Parathyroid adenoma (tissue), 2 donors: ENCODE measurements at regions not wholly inside any gene's neighbourhood (a gene's known extent, or its start where the extent isn't known, plus 50 kb on each side); places are given as distances from the start of the nearest gene placed in this dataset.

Experiments used
- H2AFZ ChIP-seq: fragments of 300-600 bp; sonication (generic); one replicate; pipeline ENCODE4 v1.7.0; 2017; ENCODE audit warnings: antibody characterized with exemption, mild to moderate bottlenecking
- H3K27ac ChIP-seq: fragments of 300-600 bp; sonication (generic); one replicate; pipeline ENCODE4 v1.7.0; 2017
- H3K27me3 ChIP-seq: fragments of 300-600 bp; sonication (generic); one replicate; pipeline ENCODE4 v1.7.0; 2017; ENCODE audit warnings: low read length; ENCODE audit not compliant: control insufficient read depth, insufficient read depth
- H3K36me3 ChIP-seq: fragments of 300-600 bp; sonication (generic); one replicate; pipeline ENCODE4 v1.7.0; 2017; ENCODE audit warnings: low read length; ENCODE audit not compliant: control insufficient read depth, insufficient read depth
- H3K4me1 ChIP-seq: fragments of 300-600 bp; sonication (generic); one replicate; pipeline ENCODE4 v1.7.0; 2017; ENCODE audit warnings: control low read depth
- H3K4me2 ChIP-seq: fragments of 300-600 bp; sonication (generic); one replicate; pipeline ENCODE4 v1.7.0; 2017; ENCODE audit warnings: low read length
- H3K4me3 ChIP-seq: fragments of 300-600 bp; sonication (generic); one replicate; pipeline ENCODE4 v1.7.0; 2017; ENCODE audit warnings: low read depth, low read length
- H3K79me2 ChIP-seq: fragments of 300-600 bp; sonication (generic); one replicate; pipeline ENCODE4 v1.7.0; 2017; ENCODE audit warnings: control low read depth
- H3K9ac ChIP-seq: fragments of 300-600 bp; sonication (generic); one replicate; pipeline ENCODE4 v1.7.0; 2017; ENCODE audit warnings: mild to moderate bottlenecking
- H3K9me3 ChIP-seq: fragments of 300-600 bp; sonication (generic); one replicate; pipeline ENCODE4 v1.7.0; 2017; ENCODE audit warnings: low read length; ENCODE audit not compliant: control insufficient read depth
- CTCF ChIP-seq: fragments of 300-600 bp; sonication (generic); IDR thresholded peaks from one replicate; pipeline ENCODE4 v1.7.0; 2017; ENCODE audit warnings: antibody characterized with exemption, mild to moderate bottlenecking
- donor health status: primary hyperparathyroidism.

GRCh38 chr10:108567899-108568752 is 1355.2 kb downstream of the XPNPEP1 start:
- no peaks in the 10 kb centered on the region for H3K79me2 ChIP-seq
- H3K4me3 ChIP-seq = no peak overlapping the region
- no peak for TF ChIP-seq CTCF
- no peaks in the 10 kb centered on the region for H3K36me3 ChIP-seq
- no peaks in the 10 kb centered on the region for H3K9me3 ChIP-seq
- no peak overlapping the region for H3K4me2 ChIP-seq
- H3K27ac ChIP-seq = no peak overlapping the region
- H3K9ac ChIP-seq = no peak overlapping the region
- H3K27me3 ChIP-seq = no peaks in the 10 kb centered on the region
- H3K4me1 ChIP-seq = no peaks in the 10 kb centered on the region
- no peak overlapping the region for H2AFZ ChIP-seq

GRCh38 chr10:108566316-108567107 is 1356.8 kb downstream of the XPNPEP1 start:
- H3K9ac ChIP-seq = no peak overlapping the region
- no peak for TF ChIP-seq CTCF
- no peaks in the 10 kb centered on the region for H3K9me3 ChIP-seq
- H3K4me3 ChIP-seq = no peak overlapping the region
- no peaks in the 10 kb centered on the region for H3K27me3 ChIP-seq
- no peaks in the 10 kb centered on the region for H3K4me1 ChIP-seq
- H2AFZ ChIP-seq = no peak overlapping the region
- no peaks in the 10 kb centered on the region for H3K36me3 ChIP-seq
- H3K79me2 ChIP-seq = no peaks in the 10 kb centered on the region
- H3K4me2 ChIP-seq = no peak overlapping the region
- H3K27ac ChIP-seq = no peak overlapping the region

GRCh38 chr10:108562105-108562504 is 1361.2 kb downstream of the XPNPEP1 start:
- no peaks in the 10 kb centered on the region for H3K36me3 ChIP-seq

GRCh38 chr10:108561649-108562048 is 1361.7 kb downstream of the XPNPEP1 start:
- Histone ChIP-seq H3K4me1 (no peaks in the 10 kb centered on the region), H2AFZ (no peak overlapping the region), H3K27me3 (no peaks in the 10 kb centered on the region), H3K9ac (no peak overlapping the region), H3K4me3 (no peak overlapping the region), H3K79me2 (no peaks in the 10 kb centered on the region), H3K4me2 (no peak overlapping the region), H3K27ac (no peak overlapping the region), H3K36me3 (no peaks in the 10 kb centered on the region), H3K9me3 (no peaks in the 10 kb centered on the region)
- TF ChIP-seq CTCF = no peak

More at GRCh38 chr10:108562105-108562504, 1361.2 kb downstream of the XPNPEP1 start:
- no peaks in the 10 kb centered on the region for H3K79me2 ChIP-seq
- no peak overlapping the region for H2AFZ ChIP-seq
- no peak overlapping the region for H3K4me2 ChIP-seq
- H3K4me3 ChIP-seq = no peak overlapping the region
- no peaks in the 10 kb centered on the region for H3K9me3 ChIP-seq
- TF ChIP-seq CTCF = no peak
- no peak overlapping the region for H3K9ac ChIP-seq
- no peak overlapping the region for H3K27ac ChIP-seq
- H3K27me3 ChIP-seq = no peaks in the 10 kb centered on the region
- H3K4me1 ChIP-seq = no peaks in the 10 kb centered on the region
